GM23248 (cell line): ENCODE measurements at regions not wholly inside any gene's neighbourhood (a gene's known extent, or its start where the extent isn't known, plus 50 kb on each side); places are given as distances from the start of the nearest gene placed in this dataset.

Source experiments
- EZH2 ChIP-seq: fragments of 200-600 bp; sonication (generic); IDR thresholded peaks from 2 replicates; pipeline ENCODE4 v1.6.1; 2018; ENCODE audit warnings: antibody characterized with exemption, mild to moderate bottlenecking; ENCODE audit not compliant: insufficient read depth, poor library complexity, severe bottlenecking
- EZH2phosphoT487 ChIP-seq: fragments of 200-600 bp; sonication (generic); IDR thresholded peaks from 2 replicates; pipeline ENCODE4 v1.6.1; 2018; ENCODE audit warnings: antibody characterized with exemption, moderate library complexity, mild to moderate bottlenecking, low read depth; ENCODE audit not compliant: insufficient read depth

- TF ChIP-seq EZH2phosphoT487: no peak
- TF ChIP-seq EZH2: no peak
These were observed 371.5 kb downstream of the KIF2B start for GRCh38 chr17:54194268-54194667.
